ENCODE measurements at regions not wholly inside any gene's neighbourhood (a gene's known extent, or its start where the extent isn't known, plus 50 kb on each side); places are given as distances from the start of the nearest gene placed in this dataset.

DNA sequence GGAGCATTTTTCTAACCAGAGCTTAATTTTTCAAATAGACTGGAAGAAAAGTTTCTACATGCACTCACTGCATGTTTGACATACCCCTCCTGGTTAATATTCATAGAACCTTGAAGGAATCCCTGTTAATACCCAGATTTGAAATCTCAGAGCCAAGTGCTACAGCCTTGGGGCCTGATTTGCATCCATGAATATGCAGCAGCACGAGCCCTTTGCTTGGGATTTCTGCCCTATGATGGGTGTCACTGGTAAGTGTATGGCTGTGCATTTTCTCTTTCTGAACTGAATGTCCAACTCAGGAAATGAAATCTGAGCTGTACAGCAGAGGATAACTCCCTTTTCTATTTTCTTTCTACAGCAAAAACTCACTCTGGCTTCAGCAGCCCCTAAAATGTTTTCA is 1157.5 kb downstream of the XPNPEP1 start:
- TF ChIP-seq, protein P1, sequence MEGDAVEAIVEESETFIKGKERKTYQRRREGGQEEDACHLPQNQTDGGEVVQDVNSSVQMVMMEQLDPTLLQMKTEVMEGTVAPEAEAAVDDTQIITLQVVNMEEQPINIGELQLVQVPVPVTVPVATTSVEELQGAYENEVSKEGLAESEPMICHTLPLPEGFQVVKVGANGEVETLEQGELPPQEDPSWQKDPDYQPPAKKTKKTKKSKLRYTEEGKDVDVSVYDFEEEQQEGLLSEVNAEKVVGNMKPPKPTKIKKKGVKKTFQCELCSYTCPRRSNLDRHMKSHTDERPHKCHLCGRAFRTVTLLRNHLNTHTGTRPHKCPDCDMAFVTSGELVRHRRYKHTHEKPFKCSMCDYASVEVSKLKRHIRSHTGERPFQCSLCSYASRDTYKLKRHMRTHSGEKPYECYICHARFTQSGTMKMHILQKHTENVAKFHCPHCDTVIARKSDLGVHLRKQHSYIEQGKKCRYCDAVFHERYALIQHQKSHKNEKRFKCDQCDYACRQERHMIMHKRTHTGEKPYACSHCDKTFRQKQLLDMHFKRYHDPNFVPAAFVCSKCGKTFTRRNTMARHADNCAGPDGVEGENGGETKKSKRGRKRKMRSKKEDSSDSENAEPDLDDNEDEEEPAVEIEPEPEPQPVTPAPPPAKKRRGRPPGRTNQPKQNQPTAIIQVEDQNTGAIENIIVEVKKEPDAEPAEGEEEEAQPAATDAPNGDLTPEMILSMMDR (IDR thresholded peaks at IDR 0.05; ENCODE audit: poor library complexity), result no peak
- TF ChIP-seq EZH2 (IDR thresholded peaks at IDR 0.05; ENCODE audit: borderline replicate concordance) (no peak), EZH2phosphoT487 (IDR thresholded peaks at IDR 0.05; ENCODE audit: low read depth, severe bottlenecking, unreplicated experiment) (no peak)
